ENCODE measurements at regions not wholly inside any gene's neighbourhood (a gene's known extent, or its start where the extent isn't known, plus 50 kb on each side); places are given as distances from the start of the nearest gene placed in this dataset.

GRCh38 chr2:12231288-12231687 lies 484.9 kb downstream of the LPIN1 start:
- Histone ChIP-seq H3K27ac (no peak overlapping the region), H3K4me2 (no peak overlapping the region)

GRCh38 chr2:12232876-12233275 lies 483.9 kb upstream of the TRIB2 start:
- Histone ChIP-seq H3K36me3 (no peaks in the 10 kb centered on the region), H3K9me3 (no peaks in the 10 kb centered on the region), H3K27ac (no peak overlapping the region), H3K4me1 (no peaks in the 10 kb centered on the region), H3K9ac (no peak overlapping the region), H4K20me1 (no peaks in the 10 kb centered on the region), H3K27me3 (no peaks in the 10 kb centered on the region), H3K4me2 (no peak overlapping the region), H3K4me3 (no peak overlapping the region)
- TF ChIP-seq Cebpa-rat (IDR thresholded peaks at IDR 0.05) = no peak

More at GRCh38 chr2:12231288-12231687, 484.9 kb downstream of the LPIN1 start:
- H3K27me3 ChIP-seq = no peaks in the 10 kb centered on the region
- TF ChIP-seq Cebpa-rat (IDR thresholded peaks at IDR 0.05) = no peak
- H3K4me1 ChIP-seq = no peaks in the 10 kb centered on the region
- H3K36me3 ChIP-seq = no peaks in the 10 kb centered on the region
- H4K20me1 ChIP-seq = no peaks in the 10 kb centered on the region
- peaks cover 12% of the 10 kb centered on the region; the same call in 1 of the 2 replicates for H3K9me3 ChIP-seq
- H3K4me3 ChIP-seq = no peak overlapping the region
- H3K9ac ChIP-seq = no peak overlapping the region

- Histone ChIP-seq H3K36me3 (no peaks in the 10 kb centered on the region), H3K4me2 (no peak overlapping the region), H3K27ac (no peak overlapping the region), H4K20me1 (no peaks in the 10 kb centered on the region), H3K4me3 (no peak overlapping the region), H3K27me3 (no peaks in the 10 kb centered on the region), H3K4me1 (no peaks in the 10 kb centered on the region), H3K9ac (no peak overlapping the region), H3K9me3 (0 out of 2 replicates have a peak, but pooled peaks cover 5% of the 10 kb centered on the region)
- no peak for TF ChIP-seq Cebpa-rat (IDR thresholded peaks at IDR 0.05)
Observed at GRCh38 chr2:12236136-12236844, 480.4 kb upstream of the TRIB2 start.

- Histone ChIP-seq H3K27me3 (no peaks in the 10 kb centered on the region), H3K4me1 (no peaks in the 10 kb centered on the region), H3K9me3 (0 out of 2 replicates have a peak, but pooled peaks cover 5% of the 10 kb centered on the region), H3K4me3 (no peak overlapping the region), H4K20me1 (no peaks in the 10 kb centered on the region), H3K9ac (no peak overlapping the region), H3K27ac (no peak overlapping the region), H3K4me2 (no peak overlapping the region), H3K36me3 (no peaks in the 10 kb centered on the region)
- no peak for TF ChIP-seq Cebpa-rat (IDR thresholded peaks at IDR 0.05)
Observed at GRCh38 chr2:12240206-12240605, 476.5 kb upstream of the TRIB2 start.

GRCh38 chr2:12243381-12243780 lies 473.4 kb upstream of the TRIB2 start:
- Histone ChIP-seq H3K4me2 (no peak overlapping the region), H4K20me1 (no peaks in the 10 kb centered on the region), H3K4me3 (no peak overlapping the region), H3K9me3 (0 out of 2 replicates have a peak, but pooled peaks cover 2% of the 10 kb centered on the region), H3K27ac (no peak overlapping the region), H3K9ac (no peak overlapping the region), H3K36me3 (no peaks in the 10 kb centered on the region), H3K27me3 (no peaks in the 10 kb centered on the region), H3K4me1 (no peaks in the 10 kb centered on the region)
- TF ChIP-seq Cebpa-rat (IDR thresholded peaks at IDR 0.05) = no peak

GRCh38 chr2:12244070-12244469 lies 472.7 kb upstream of the TRIB2 start:
- Histone ChIP-seq H3K4me3 (no peak overlapping the region), H3K9ac (no peak overlapping the region), H3K36me3 (no peaks in the 10 kb centered on the region), H3K27ac (no peak overlapping the region), H3K27me3 (no peaks in the 10 kb centered on the region), H3K9me3 (no peaks in the 10 kb centered on the region), H3K4me1 (no peaks in the 10 kb centered on the region), H4K20me1 (no peaks in the 10 kb centered on the region), H3K4me2 (no peak overlapping the region)
- no peak for TF ChIP-seq Cebpa-rat (IDR thresholded peaks at IDR 0.05)

- no peak overlapping the region for H3K4me2 ChIP-seq
- H3K9me3 ChIP-seq = no peaks in the 10 kb centered on the region
- H3K27ac ChIP-seq = no peak overlapping the region
- H3K4me1 ChIP-seq = no peaks in the 10 kb centered on the region
- no peak overlapping the region for H3K9ac ChIP-seq
- TF ChIP-seq Cebpa-rat (IDR thresholded peaks at IDR 0.05) = no peak
- H4K20me1 ChIP-seq = no peaks in the 10 kb centered on the region
- H3K27me3 ChIP-seq = no peaks in the 10 kb centered on the region
- H3K36me3 ChIP-seq = no peaks in the 10 kb centered on the region
- H3K4me3 ChIP-seq = no peak overlapping the region
Observed at GRCh38 chr2:12251121-12251520, 465.6 kb upstream of the TRIB2 start.

- Histone ChIP-seq H3K9ac (no peak overlapping the region), H3K27me3 (no peaks in the 10 kb centered on the region), H3K4me3 (no peak overlapping the region), H3K4me1 (no peaks in the 10 kb centered on the region), H3K27ac (no peak overlapping the region), H3K4me2 (no peak overlapping the region), H3K36me3 (no peaks in the 10 kb centered on the region), H4K20me1 (no peaks in the 10 kb centered on the region), H3K9me3 (no peaks in the 10 kb centered on the region)
- no peak for TF ChIP-seq Cebpa-rat (IDR thresholded peaks at IDR 0.05)
Observed at GRCh38 chr2:12251749-12252148, 465.0 kb upstream of the TRIB2 start.

GRCh38 chr2:12253167-12253778 lies 463.5 kb upstream of the TRIB2 start:
- no peak for TF ChIP-seq Cebpa-rat (IDR thresholded peaks at IDR 0.05)
- H3K27ac ChIP-seq = no peak overlapping the region
- H3K9me3 ChIP-seq = no peaks in the 10 kb centered on the region
- H3K36me3 ChIP-seq = no peaks in the 10 kb centered on the region
- H3K9ac ChIP-seq = no peak overlapping the region
- H3K4me1 ChIP-seq = no peaks in the 10 kb centered on the region
- no peaks in the 10 kb centered on the region for H3K27me3 ChIP-seq
- no peak overlapping the region for H3K4me3 ChIP-seq
- H4K20me1 ChIP-seq = no peaks in the 10 kb centered on the region
- no peak overlapping the region for H3K4me2 ChIP-seq

- no peak overlapping the region for H3K4me3 ChIP-seq
- no peaks in the 10 kb centered on the region for H3K4me1 ChIP-seq
- no peak overlapping the region for H3K27ac ChIP-seq
- H3K27me3 ChIP-seq = no peaks in the 10 kb centered on the region
- H3K9ac ChIP-seq = no peak overlapping the region
- no peak for TF ChIP-seq Cebpa-rat (IDR thresholded peaks at IDR 0.05)
- no peaks in the 10 kb centered on the region for H3K36me3 ChIP-seq
- H4K20me1 ChIP-seq = no peaks in the 10 kb centered on the region
- H3K4me2 ChIP-seq = no peak overlapping the region
- H3K9me3 ChIP-seq = no peaks in the 10 kb centered on the region
Observed at GRCh38 chr2:12254280-12254860, 462.4 kb upstream of the TRIB2 start.
